HEK293 (cell line): ENCODE measurements at regions not wholly inside any gene's neighbourhood (a gene's known extent, or its start where the extent isn't known, plus 50 kb on each side); places are given as distances from the start of the nearest gene placed in this dataset.

ENCODE experiments used
- CTCF ChIA-PET: fragments of 350-600 bp; formaldehyde crosslinking; extraction: SDS; loops from one replicate; lab custom pipeline; 2021; ENCODE audit warnings: antibody characterized with exemption; lab: Yijun Ruan, JAX
- POLR2A ChIA-PET: fragments of 300-600 bp; formaldehyde crosslinking; extraction: SDS; loops from one replicate; lab custom pipeline; 2020; ENCODE audit warnings: antibody characterized with exemption, inconsistent platforms; lab: Yijun Ruan, JAX
- H3K27ac ChIP-seq: fragments of 200-500 bp; sonication (Bioruptor generic); 2 replicates; pipeline ENCODE4 v1.5.1; 2014; ENCODE audit warnings: low read depth, low read length, control low read depth, inconsistent platforms; ENCODE audit errors: extremely low read depth
- H3K36me3 ChIP-seq, 2 experiments: fragments of 200-500 bp in 1 of 2; sonication (Bioruptor generic) in 1 of 2; 1 replicate in 1 of 2; 2 replicates in 1 of 2; pipeline ENCODE4 v1.5.1; 2014 to 2017; ENCODE audit warnings: inconsistent platforms in 2 of 2, low read length in 2 of 2; ENCODE audit not compliant: control insufficient read depth in 2 of 2, insufficient read depth in 1 of 2
- H3K4me1 ChIP-seq: fragments of 200-500 bp; sonication (Bioruptor generic); 2 replicates; pipeline ENCODE4 v1.5.1; 2014; ENCODE audit warnings: mild to moderate bottlenecking, low read length, inconsistent platforms; ENCODE audit not compliant: control insufficient read depth, insufficient read depth
- H3K4me3 ChIP-seq: 2 replicates; pipeline ENCODE4 v1.5.1; 2011; ENCODE audit warnings: low read depth, mild to moderate bottlenecking, control low read depth, low read length, moderate library complexity
- H3K9me3 ChIP-seq: fragments of 200-500 bp; sonication (Bioruptor generic); 2 replicates; pipeline ENCODE4 v1.5.1; 2014; ENCODE audit warnings: low read depth, low read length, inconsistent platforms; ENCODE audit not compliant: control insufficient read depth, insufficient read depth
- BCL6B ChIP-seq: fragments of 450-650 bp; formaldehyde crosslinking; IDR thresholded peaks from 2 replicates; pipeline ENCODE4 v1.5.1; 2017; ENCODE audit warnings: missing biosample characterization, missing genetic modification characterization
- KLF16 ChIP-seq: fragments of 450-650 bp; formaldehyde crosslinking; IDR thresholded peaks from 2 replicates; pipeline ENCODE4 v1.5.1; 2017; ENCODE audit warnings: missing biosample characterization, missing genetic modification characterization
- MZF1 ChIP-seq: fragments of 450-650 bp; formaldehyde crosslinking; IDR thresholded peaks from 2 replicates; pipeline ENCODE4 v1.5.1; 2017; ENCODE audit warnings: missing biosample characterization, missing genetic modification characterization, borderline replicate concordance
- REPIN1 ChIP-seq: fragments of 450-650 bp; formaldehyde crosslinking; IDR thresholded peaks from 2 replicates; pipeline ENCODE4 v1.5.1; 2017; ENCODE audit warnings: missing biosample characterization, missing genetic modification characterization, low read depth
- SP2 ChIP-seq: fragments of 450-650 bp; formaldehyde crosslinking; IDR thresholded peaks from 2 replicates; pipeline ENCODE4 v1.5.1; 2016; ENCODE audit warnings: missing biosample characterization, missing genetic modification characterization
- ZBTB48 ChIP-seq: fragments of 450-650 bp; formaldehyde crosslinking; IDR thresholded peaks from 2 replicates; pipeline ENCODE4 v1.5.1; 2016; ENCODE audit warnings: missing biosample characterization, missing genetic modification characterization
- ZBTB7A ChIP-seq: fragments of 450-650 bp; formaldehyde crosslinking; IDR thresholded peaks from 2 replicates; pipeline ENCODE4 v1.5.1; 2016; ENCODE audit warnings: low read depth, missing biosample characterization, missing genetic modification characterization
- ZNF112 ChIP-seq: fragments of 450-650 bp; formaldehyde crosslinking; IDR thresholded peaks from 2 replicates; pipeline ENCODE4 v1.5.0; 2017; ENCODE audit warnings: missing biosample characterization, missing genetic modification characterization
- ZNF169 ChIP-seq: fragments of 450-650 bp; formaldehyde crosslinking; IDR thresholded peaks from 2 replicates; pipeline ENCODE4 v1.5.1; 2016; ENCODE audit warnings: missing biosample characterization, missing genetic modification characterization
- ZNF19 ChIP-seq: fragments of 450-650 bp; formaldehyde crosslinking; IDR thresholded peaks from 2 replicates; pipeline ENCODE4; 2016; ENCODE audit warnings: missing biosample characterization, missing genetic modification characterization, low read depth
- ZNF221 ChIP-seq: fragments of 450-650 bp; formaldehyde crosslinking; IDR thresholded peaks from 2 replicates; pipeline ENCODE4 v1.5.1; 2017; ENCODE audit warnings: missing biosample characterization, missing genetic modification characterization, borderline replicate concordance
- ZNF239 ChIP-seq: fragments of 450-650 bp; formaldehyde crosslinking; IDR thresholded peaks from 2 replicates; pipeline ENCODE4 v1.5.1; 2016; ENCODE audit warnings: missing biosample characterization, missing genetic modification characterization
- ZNF24 ChIP-seq: fragments of 450-650 bp; formaldehyde crosslinking; IDR thresholded peaks from 2 replicates; pipeline ENCODE4 v1.5.1; 2016; ENCODE audit warnings: missing biosample characterization, missing genetic modification characterization
- ZNF274 ChIP-seq, 2 experiments: fragments of 200-500 bp in 1 of 2; fragments of 450-650 bp in 1 of 2; sonication (Bioruptor generic) in 1 of 2; formaldehyde crosslinking in 1 of 2; IDR thresholded peaks; 2 replicates each; pipeline versions ENCODE4 v1.5.1 to v1.6.1; 2014 to 2016; ENCODE audit warnings: borderline replicate concordance in 1 of 2, inconsistent platforms in 1 of 2, low read length in 1 of 2, missing biosample characterization in 1 of 2, missing genetic modification characterization in 1 of 2
- ZNF341 ChIP-seq: fragments of 450-650 bp; formaldehyde crosslinking; IDR thresholded peaks from 2 replicates; pipeline ENCODE4; 2016; ENCODE audit warnings: low read depth, missing biosample characterization, missing genetic modification characterization
- ZNF37A ChIP-seq: fragments of 450-650 bp; IDR thresholded peaks from 2 replicates; pipeline ENCODE4 v1.5.1; 2018; ENCODE audit warnings: missing biosample characterization, missing genetic modification characterization
- ZNF514 ChIP-seq: fragments of 450-650 bp; formaldehyde crosslinking; IDR thresholded peaks from 2 replicates; pipeline ENCODE4 v1.5.1; 2016; ENCODE audit warnings: missing biosample characterization, missing genetic modification characterization
- ZNF558 ChIP-seq: fragments of 450-650 bp; formaldehyde crosslinking; IDR thresholded peaks from 2 replicates; pipeline ENCODE4 v1.5.1; 2016; ENCODE audit warnings: missing biosample characterization, missing genetic modification characterization
- ZNF600 ChIP-seq: fragments of 450-650 bp; formaldehyde crosslinking; IDR thresholded peaks from 2 replicates; pipeline ENCODE4 v1.5.1; 2016; ENCODE audit warnings: missing biosample characterization, missing genetic modification characterization
- ZNF670 ChIP-seq: fragments of 450-650 bp; formaldehyde crosslinking; IDR thresholded peaks from 2 replicates; pipeline ENCODE4 v1.5.1; 2016; ENCODE audit warnings: missing biosample characterization, missing genetic modification characterization, low read depth
- ZNF776 ChIP-seq: fragments of 450-650 bp; formaldehyde crosslinking; IDR thresholded peaks from 2 replicates; pipeline ENCODE4 v1.5.0; 2017; ENCODE audit warnings: missing biosample characterization, missing genetic modification characterization, borderline replicate concordance
- ZNF785 ChIP-seq: fragments of 450-650 bp; formaldehyde crosslinking; IDR thresholded peaks from 2 replicates; pipeline ENCODE4 v1.5.1; 2016; ENCODE audit warnings: missing biosample characterization, missing genetic modification characterization
- TF ChIP-seq, protein P1 (sequence below): fragments of 450-650 bp; formaldehyde crosslinking; optimal IDR thresholded peaks from 2 replicates; pipeline ENCODE3; 2016; ENCODE audit warnings: missing biosample characterization, mild to moderate bottlenecking, missing genetic modification characterization
- TF ChIP-seq, protein P2 (sequence below): fragments of 450-650 bp; formaldehyde crosslinking; IDR thresholded peaks from 2 replicates; pipeline ENCODE4 v1.5.1; 2016; ENCODE audit warnings: missing biosample characterization, missing genetic modification characterization
- TF ChIP-seq, protein P3 (sequence below): fragments of 450-650 bp; formaldehyde crosslinking; IDR thresholded peaks from 2 replicates; pipeline ENCODE4 v1.5.1; 2016; ENCODE audit warnings: missing biosample characterization, missing genetic modification characterization

- no peaks in the 10 kb centered on the region for H3K36me3 ChIP-seq
- no peak overlapping the region for H3K27ac ChIP-seq
- CTCF ChIA-PET, result no interaction called here
- TF ChIP-seq ZBTB48, result no peak
- TF ChIP-seq, protein P1, sequence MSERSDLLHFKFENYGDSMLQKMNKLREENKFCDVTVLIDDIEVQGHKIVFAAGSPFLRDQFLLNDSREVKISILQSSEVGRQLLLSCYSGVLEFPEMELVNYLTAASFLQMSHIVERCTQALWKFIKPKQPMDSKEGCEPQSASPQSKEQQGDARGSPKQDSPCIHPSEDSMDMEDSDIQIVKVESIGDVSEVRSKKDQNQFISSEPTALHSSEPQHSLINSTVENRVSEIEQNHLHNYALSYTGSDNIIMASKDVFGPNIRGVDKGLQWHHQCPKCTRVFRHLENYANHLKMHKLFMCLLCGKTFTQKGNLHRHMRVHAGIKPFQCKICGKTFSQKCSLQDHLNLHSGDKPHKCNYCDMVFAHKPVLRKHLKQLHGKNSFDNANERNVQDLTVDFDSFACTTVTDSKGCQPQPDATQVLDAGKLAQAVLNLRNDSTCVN (tag by site-specific recombination), result no peak
- H3K4me1 ChIP-seq, result no peaks in the 10 kb centered on the region
- no peak overlapping the region for H3K4me3 ChIP-seq
- no peaks in the 10 kb centered on the region for H3K9me3 ChIP-seq
- POLR2A ChIA-PET, result no interaction called here
Measured at GRCh38 chr4:55242506-55242905, 103.5 kb upstream of the SRD5A3 start.

GRCh38 chr4:55247521-55247920, 98.5 kb upstream of the SRD5A3 start:
- TF ChIP-seq ZNF37A (tag by site-specific recombination) (no peak), ZNF514 (tag by site-specific recombination) (no peak), ZNF274 (IDR thresholded peaks at IDR 0.05; ENCODE audit: low read length) (no peak), ZNF274 (tag by site-specific recombination; IDR thresholded peaks at IDR 0.05; ENCODE audit: borderline replicate concordance) (no peak), ZNF19 (tag by site-specific recombination) (no peak), KLF16 (tag by site-specific recombination) (no peak), ZBTB7A (tag by site-specific recombination) (no peak), ZNF112 (tag by site-specific recombination) (no peak), MZF1 (no peak), ZNF785 (tag by site-specific recombination) (no peak), ZNF776 (no peak), ZNF600 (tag by site-specific recombination) (no peak), ZNF341 (tag by site-specific recombination) (no peak)
- ChIA-PET POLR2A (no interaction called here), CTCF (interaction anchor here (0.8 kb wide), 1 partner anchor 65 kb away, joined by 3 read pairs; no protein-coding TSS in a partner anchor)

GRCh38 chr4:55248756-55249155, 97.3 kb upstream of the SRD5A3 start:
- H3K4me1 ChIP-seq, result no peaks in the 10 kb centered on the region
- H3K27ac ChIP-seq, result no peak overlapping the region
- H3K9me3 ChIP-seq, result no peaks in the 10 kb centered on the region
- H3K36me3 ChIP-seq, result no peaks in the 10 kb centered on the region
- POLR2A ChIA-PET, result no interaction called here
- H3K4me3 ChIP-seq, result no peak overlapping the region
- CTCF ChIA-PET, result no interaction called here
- TF ChIP-seq ZNF221 (tag by site-specific recombination) (no peak), ZNF24 (tag by site-specific recombination) (no peak), SP2 (tag by site-specific recombination) (no peak), REPIN1 (tag by site-specific recombination) (no peak), ZNF558 (tag by site-specific recombination) (no peak), BCL6B (tag by site-specific recombination) (no peak), ZNF670 (tag by site-specific recombination) (no peak), ZNF239 (tag by site-specific recombination) (no peak), ZNF169 (tag by site-specific recombination) (no peak)
- TF ChIP-seq, protein P2, sequence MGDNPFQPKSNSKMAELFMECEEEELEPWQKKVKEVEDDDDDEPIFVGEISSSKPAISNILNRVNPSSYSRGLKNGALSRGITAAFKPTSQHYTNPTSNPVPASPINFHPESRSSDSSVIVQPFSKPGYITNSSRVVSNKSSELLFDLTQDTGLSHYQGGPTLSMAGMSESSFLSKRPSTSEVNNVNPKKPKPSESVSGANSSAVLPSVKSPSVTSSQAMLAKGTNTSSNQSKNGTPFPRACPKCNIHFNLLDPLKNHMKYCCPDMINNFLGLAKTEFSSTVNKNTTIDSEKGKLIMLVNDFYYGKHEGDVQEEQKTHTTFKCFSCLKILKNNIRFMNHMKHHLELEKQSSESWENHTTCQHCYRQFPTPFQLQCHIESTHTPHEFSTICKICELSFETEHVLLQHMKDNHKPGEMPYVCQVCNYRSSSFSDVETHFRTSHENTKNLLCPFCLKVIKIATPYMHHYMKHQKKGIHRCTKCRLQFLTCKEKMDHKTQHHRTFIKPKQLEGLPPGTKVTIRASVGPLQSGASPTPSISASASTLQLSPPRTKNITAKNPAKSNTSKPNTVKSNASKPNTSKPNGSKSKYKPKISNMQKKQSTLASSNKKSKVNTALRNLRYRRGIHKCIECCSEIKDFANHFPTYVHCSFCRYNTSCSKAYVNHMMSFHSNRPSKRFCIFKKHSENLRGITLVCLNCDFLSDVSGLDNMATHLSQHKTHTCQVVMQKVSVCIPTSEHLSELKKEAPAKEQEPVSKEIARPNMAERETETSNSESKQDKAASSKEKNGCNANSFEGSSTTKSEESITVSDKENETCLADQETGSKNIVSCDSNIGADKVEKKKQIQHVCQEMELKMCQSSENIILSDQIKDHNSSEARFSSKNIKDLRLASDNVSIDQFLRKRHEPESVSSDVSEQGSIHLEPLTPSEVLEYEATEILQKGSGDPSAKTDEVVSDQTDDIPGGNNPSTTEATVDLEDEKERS (tag by site-specific recombination), result no peak
- TF ChIP-seq, protein P3, sequence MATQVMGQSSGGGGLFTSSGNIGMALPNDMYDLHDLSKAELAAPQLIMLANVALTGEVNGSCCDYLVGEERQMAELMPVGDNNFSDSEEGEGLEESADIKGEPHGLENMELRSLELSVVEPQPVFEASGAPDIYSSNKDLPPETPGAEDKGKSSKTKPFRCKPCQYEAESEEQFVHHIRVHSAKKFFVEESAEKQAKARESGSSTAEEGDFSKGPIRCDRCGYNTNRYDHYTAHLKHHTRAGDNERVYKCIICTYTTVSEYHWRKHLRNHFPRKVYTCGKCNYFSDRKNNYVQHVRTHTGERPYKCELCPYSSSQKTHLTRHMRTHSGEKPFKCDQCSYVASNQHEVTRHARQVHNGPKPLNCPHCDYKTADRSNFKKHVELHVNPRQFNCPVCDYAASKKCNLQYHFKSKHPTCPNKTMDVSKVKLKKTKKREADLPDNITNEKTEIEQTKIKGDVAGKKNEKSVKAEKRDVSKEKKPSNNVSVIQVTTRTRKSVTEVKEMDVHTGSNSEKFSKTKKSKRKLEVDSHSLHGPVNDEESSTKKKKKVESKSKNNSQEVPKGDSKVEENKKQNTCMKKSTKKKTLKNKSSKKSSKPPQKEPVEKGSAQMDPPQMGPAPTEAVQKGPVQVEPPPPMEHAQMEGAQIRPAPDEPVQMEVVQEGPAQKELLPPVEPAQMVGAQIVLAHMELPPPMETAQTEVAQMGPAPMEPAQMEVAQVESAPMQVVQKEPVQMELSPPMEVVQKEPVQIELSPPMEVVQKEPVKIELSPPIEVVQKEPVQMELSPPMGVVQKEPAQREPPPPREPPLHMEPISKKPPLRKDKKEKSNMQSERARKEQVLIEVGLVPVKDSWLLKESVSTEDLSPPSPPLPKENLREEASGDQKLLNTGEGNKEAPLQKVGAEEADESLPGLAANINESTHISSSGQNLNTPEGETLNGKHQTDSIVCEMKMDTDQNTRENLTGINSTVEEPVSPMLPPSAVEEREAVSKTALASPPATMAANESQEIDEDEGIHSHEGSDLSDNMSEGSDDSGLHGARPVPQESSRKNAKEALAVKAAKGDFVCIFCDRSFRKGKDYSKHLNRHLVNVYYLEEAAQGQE (tag by site-specific recombination), result no peak

More at GRCh38 chr4:55247521-55247920, 98.5 kb upstream of the SRD5A3 start:
- Histone ChIP-seq H3K9me3 (no peaks in the 10 kb centered on the region), H3K27ac (no peak overlapping the region), H3K4me1 (no peaks in the 10 kb centered on the region), H3K4me3 (no peak overlapping the region), H3K36me3 (no peaks in the 10 kb centered on the region)
